HEK293T (cell line): ENCODE measurements at regions not wholly inside any gene's neighbourhood (a gene's known extent, or its start where the extent isn't known, plus 50 kb on each side); places are given as distances from the start of the nearest gene placed in this dataset.

Experiments
- BHLHE40 ChIP-seq: fragments of 450-650 bp; IDR thresholded peaks from 2 replicates; pipeline ENCODE4 v1.6.1; 2016; ENCODE audit warnings: mild to moderate bottlenecking, moderate library complexity, borderline replicate concordance
- CTBP1 ChIP-seq: fragments of 450-650 bp; IDR thresholded peaks from 2 replicates; pipeline ENCODE4 v1.6.1; 2016; ENCODE audit warnings: borderline replicate concordance
- ELF4 ChIP-seq: fragments of 450-650 bp; IDR thresholded peaks from 2 replicates; pipeline ENCODE4 v1.6.1; 2017; ENCODE audit warnings: antibody characterized with exemption
- FOXM1 ChIP-seq: fragments of 450-650 bp; IDR thresholded peaks from 2 replicates; pipeline ENCODE4 v1.6.1; 2017; ENCODE audit warnings: mild to moderate bottlenecking, borderline replicate concordance
- HDGF ChIP-seq: fragments of 450-650 bp; IDR thresholded peaks from 2 replicates; pipeline ENCODE4 v1.6.1; 2017; ENCODE audit warnings: antibody characterized with exemption, borderline replicate concordance
- NFRKB ChIP-seq: fragments of 450-650 bp; IDR thresholded peaks from 2 replicates; pipeline ENCODE4 v1.6.1; 2016; ENCODE audit warnings: mild to moderate bottlenecking, moderate library complexity
- SUZ12 ChIP-seq: fragments of 450-650 bp; IDR thresholded peaks from 2 replicates; pipeline ENCODE4 v1.6.1; 2016; ENCODE audit warnings: mild to moderate bottlenecking

DNA sequence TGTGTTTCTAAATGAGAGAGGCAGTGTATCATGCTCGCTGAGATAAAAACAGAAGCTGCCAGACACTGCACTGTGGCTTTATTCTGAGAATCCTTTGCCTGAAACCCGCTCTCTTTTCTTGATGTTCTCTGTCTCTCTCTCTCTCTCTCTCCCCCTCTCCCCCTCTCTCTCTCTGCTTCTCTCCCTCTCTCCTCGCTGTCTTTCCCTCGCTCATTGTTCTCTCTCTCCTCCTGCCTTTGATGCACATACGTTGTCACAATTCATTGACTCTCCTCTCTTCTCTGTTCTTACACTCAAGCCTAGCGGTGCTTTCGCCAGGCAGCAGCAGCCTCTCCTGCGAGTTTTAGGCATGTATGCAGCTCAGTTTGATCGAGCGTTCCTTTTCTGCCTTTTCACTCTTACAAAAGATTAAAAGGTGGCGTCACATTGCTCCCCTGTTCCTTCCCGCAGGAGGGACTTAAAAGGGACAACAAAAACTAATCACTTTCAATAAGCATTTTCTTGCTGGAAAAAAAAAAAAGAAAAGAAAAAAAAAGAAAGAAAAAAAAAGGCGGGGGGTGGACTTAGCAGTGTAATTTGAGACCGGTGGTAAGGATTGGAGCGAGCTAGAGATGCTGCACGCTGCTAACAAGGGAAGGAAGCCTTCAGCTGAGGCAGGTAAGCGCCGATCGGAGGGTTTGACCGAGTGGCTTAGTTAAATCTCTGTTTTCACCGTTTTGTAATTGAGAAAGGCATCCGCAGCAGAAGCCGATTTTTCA, 717.9 kb upstream of the WWC1 start:
- TF ChIP-seq HDGF (no peak), ELF4 (no peak), FOXM1 (no peak), NFRKB (no peak), CTBP1 (no peak), SUZ12 (no peak), BHLHE40 (no peak)
